NCI-H69 (cell line): ENCODE measurements at regions not wholly inside any gene's neighbourhood (a gene's known extent, or its start where the extent isn't known, plus 50 kb on each side); places are given as distances from the start of the nearest gene placed in this dataset.
"Not testable (repeated sequence)": the region's sequence is repeated elsewhere in the genome, so short reads cannot be mapped to it uniquely, and the experiment has no call there.

Experiments used
- DNase-seq: peaks from one replicate; lab custom pipeline; 2025; lab: John Stamatoyannopoulos, UW

DNA sequence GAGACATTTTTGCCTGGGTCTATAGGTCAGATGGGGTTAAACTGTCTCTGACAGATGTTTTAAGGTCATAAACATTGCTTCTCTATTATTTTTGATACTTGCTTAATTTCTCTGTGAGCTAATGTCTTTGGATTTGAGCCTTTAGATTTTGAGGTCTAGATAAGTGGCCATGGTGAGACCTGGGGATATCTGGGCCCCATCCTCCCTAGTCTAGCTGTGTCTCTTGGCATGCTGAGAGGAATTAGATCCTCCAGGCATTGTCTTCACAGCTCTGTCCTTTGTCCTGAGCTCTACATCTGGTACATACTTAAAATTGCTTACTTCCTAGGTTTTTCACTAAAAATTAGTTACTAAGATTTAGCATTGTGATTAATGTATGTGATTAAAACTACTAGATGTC is 265.0 kb upstream of the NPSR1 start:
- DNase-seq, result no peak

DNA sequence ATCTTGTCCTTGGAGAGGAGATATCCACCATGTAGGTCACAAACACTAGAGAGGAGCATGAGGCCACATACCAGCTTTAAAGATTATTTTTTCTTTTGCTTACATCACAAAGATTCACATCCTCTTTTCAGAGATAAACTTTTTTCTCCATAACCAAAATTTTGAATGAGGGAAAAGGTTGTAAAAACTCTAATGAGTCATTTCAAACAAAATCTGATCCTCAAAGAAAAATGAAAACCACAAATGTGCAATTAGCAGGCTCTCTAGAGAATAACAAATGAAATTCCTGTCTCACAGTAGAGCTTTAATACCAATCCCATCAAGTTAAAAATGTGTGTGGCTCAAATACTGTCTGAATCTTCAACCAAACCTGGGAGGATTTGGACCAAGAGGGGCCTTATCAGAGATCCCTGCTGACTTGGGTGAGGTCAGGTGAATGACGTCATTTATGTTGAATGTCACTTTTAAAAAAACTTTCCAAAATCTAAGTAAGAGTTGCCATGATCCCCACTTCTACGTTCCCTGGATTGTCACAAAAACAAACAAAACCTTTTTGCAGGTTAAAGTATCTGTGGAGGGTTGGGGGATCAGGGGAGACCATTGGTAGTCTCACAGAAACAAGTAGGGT is 261.5 kb upstream of the NPSR1 start:
- DNase-seq, result no peak

DNA sequence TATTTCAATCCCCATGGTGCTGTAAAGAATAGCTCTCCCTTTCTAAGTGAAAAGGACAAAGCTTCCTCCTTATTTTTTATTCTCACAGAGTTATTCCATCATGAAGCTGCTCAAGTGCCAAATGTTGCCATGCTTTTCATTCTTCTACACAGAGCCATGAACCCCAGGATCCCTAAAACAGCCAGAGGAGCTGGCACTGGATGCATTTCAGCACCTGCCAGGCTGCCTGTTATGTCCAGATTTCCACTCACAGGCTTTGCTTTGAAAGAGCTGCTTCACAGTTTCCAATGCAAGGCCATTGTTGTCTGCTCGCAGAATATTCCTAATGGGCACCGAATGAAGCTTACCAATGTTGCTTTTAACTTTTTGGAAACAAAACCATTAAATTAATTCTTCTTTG is 256.2 kb upstream of the NPSR1 start:
- no peak for DNase-seq

DNA sequence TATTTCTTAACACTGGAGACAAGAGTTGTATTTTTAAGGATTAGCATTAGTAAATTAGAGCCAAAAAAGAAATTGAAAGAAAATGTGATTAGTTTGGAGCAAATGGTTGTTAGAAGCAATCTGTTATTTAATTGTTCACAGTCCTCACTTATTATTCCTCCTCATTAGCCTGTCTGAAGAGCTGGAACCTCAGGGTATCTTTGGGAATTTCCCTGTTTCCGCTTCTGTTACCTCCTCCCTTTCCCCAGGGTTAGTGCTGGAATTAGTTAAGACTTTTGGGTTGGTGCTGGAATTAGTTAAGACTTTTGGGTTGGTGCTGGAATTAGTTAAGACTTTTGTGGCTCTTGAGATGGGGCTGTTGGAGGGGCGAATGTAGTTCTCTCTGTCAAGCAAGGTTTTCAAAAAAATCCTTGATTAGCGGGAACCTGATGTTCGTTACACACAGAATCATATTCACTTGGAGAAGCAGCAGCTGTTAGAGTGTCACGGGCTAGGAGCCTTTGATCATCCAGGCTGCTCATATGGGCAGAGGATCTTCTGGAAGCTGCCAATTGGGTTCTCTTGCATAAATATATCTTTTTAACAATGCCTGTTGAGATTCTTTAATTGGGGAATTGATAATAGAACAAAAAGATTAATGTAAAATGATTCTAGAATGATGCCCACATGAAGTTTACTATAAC is 251.0 kb upstream of the NPSR1 start:
- DNase-seq, result no peak

DNA sequence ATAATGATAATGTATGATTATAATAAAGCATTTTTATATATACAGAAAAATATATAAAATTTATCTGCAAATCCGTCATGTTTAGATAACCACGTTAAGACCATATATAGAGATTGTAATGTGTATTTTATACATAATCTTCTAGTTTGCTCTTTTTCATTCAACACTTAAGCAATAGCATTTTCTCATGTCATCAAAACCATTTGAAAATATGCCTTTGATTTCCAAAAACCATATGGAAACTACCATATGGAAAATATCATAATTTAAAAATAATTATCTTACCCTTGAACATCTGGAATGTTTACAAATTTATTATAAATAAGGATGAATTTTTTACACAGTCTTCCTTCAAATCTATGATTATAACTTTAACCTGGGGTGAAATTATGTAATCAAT is 250.4 kb upstream of the NPSR1 start:
- no peak for DNase-seq

DNA sequence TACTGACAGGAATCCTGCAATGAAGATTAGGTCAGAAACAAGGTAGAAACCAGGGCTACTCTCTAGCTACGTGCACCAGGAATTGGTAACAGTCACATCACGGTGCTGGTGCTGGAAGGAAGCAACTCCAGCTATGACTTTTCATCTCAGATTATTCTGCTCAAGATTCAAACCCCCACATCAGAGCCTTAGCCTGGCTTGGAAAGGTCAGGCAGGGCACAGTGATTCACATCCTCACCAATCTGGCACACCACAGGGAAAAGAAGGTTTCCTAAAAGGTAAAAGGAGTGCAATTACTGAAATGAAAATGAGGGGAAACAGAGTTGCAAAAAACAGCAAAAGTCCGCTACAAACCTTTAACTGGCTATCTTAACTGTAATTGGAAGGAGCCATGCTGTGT is 240.2 kb upstream of the NPSR1 start:
- DNase-seq, result no peak

DNA sequence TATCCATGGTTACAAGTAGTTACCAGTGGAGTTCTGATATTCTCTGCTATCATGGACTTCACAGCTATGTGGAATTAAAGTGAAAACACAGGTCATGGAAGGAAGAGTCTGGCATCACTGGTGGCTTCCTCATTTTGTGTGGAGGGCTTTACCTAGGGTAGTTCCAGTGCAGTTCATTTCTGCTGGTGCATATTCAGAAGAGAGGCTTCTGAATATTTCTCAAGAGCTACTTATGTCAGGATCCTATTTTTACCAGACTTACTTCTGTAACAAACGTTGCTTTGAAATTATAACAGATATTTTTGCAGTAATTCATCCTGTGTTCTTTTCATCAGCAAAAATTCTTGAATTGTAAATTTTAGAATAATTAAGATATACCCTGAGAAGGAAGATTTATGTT is 236.5 kb upstream of the NPSR1 start:
- no peak for DNase-seq

DNA sequence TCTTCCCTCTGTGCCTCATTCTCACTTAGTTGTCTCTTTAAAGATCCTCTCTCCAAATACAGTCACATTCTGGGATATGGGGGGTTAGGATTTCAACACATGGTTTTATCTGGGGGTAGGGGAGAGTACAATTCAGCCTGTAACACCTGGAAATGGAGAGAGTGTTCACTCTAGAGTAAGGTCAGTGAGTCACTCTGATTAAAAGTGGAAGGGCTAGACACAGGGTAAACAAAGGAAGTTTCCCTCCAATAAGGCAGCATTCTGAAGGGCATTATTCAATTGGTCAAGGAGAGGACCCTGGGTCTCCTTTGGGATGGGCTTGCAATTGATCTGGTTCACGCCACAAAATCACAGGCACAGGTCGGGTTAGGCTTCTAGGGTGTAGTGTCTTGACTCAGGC is 232.8 kb upstream of the NPSR1 start:
- no peak for DNase-seq

DNA sequence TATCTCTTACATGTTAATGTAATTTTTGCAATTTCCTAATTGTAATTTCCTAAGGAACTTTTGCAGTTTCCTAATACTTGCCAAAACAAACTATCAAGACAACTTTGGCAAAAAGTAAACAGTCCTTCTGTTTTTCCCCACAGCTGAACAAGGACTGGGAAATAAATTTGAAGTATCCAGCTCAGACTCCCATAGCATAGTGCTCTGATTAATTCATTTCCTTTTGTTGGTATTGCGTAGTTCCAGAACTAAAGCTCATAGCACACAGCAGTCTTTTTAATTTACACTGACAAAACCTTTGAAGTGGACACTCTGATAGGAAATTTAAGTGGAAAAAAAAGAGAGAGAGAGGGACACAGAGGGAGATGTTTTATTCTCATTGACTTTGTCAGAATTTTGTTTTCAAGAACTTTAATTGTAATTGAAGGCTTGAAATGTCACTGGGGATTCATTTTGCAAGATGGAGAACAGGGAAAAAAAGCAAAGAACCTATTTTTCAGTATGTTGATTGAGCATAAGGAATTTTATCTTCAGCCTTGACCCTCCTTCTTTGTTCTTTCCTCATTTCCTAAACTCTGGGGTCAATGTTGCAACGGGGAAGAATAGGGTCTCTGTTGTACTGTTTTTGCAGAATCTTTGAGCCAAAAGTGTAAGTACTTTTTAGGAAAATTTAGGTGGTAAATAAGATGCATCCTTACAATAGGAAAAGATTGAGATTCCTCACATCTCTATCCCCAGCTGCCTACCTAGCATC is 232.2 kb upstream of the NPSR1 start:
- DNase-seq, result no peak

DNA sequence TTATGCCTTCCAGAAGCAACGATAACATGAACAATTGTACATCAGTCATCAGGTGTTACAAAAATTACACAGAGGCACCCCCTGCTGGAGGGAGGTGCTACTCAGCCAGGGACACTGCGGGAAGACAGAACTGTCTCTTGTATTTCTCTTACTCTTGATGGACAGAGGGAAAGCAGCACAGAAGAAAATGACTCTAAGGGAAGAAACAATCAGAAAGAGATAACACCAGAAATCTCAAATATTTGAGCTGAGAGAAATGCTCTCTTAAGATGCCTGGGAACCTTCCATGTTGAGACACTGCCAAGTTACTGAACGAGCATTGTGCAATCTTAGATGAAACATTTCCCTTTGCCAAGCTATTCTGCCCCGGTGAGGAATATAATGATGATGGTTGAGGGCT is 227.6 kb upstream of the NPSR1 start:
- DNase-seq, result peak; percentile 11

DNA sequence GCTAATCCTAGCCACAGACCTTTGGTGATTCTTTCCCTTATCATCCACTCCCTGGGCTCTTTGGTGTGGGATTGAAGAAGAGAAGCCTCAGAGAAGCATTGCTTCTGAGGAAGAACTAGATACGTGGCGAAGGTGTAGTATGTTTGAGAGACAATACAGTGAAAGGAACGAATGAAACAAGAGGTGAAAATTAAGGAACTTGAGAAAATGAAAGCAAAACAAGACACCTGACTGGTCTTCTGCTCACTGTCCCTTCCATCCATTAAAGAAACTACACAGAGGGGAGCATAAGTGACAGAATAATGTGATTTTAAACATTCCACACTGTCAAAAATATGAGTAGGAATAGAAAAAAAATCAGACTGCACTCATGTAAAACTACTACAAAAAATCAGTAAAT is 219.6 kb upstream of the NPSR1 start:
- no peak for DNase-seq

DNA sequence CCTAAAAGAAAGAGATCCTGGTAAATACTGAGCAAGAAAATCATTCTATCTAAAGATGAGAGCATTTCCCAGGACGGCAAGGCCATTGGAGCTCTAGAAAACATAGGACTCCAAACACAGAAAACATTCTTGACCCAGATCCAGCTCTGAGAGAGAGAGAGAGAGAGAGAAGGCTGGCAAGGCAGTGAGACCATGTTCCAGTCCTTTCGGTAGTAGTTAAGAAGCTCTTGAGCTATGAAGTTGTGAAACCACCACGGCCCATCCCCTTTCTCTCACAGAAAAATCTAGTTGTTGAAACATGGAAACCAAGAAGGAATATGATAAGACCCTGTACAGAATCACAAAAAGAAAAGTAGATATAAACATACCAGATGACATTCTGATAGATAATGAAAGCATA is 212.4 kb upstream of the NPSR1 start:
- no peak for DNase-seq

DNA sequence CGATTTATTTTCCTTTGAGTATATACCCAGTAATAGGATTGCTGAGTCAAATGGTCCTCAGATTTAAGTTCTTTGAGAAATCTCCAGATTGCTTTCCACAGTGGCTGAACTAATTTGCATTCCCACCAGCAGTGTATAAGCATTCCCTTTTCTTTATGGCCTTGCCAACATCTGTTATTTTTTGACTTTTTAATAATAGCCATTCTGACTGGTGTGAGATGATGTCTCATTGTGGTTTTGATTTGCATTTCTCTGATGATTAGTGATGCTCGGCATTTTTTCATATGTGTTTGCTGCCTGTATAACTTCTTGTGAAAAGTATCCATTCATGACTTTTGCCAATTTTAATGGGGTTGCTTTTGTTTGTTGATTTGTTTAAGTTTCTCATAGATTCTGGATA is 209.5 kb upstream of the NPSR1 start:
- not testable (repeated sequence) for DNase-seq

DNA sequence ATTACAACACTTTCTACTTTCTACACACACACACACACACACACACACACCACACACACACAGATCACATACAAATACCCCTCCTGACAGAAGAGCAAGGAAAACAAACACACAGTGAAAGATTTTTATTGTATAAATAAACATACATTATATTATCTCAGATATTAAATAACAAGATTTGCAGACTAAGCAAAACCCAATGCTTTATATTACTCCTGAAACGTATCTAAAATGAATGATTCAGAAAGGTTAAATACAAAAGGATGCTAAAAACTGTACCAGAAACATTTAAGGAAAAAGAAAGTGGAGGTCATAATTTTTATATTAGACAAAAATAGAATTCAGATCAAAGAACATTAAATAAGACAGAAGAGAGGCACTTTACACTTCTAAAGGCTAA is 208.3 kb upstream of the NPSR1 start:
- no peak for DNase-seq

DNA sequence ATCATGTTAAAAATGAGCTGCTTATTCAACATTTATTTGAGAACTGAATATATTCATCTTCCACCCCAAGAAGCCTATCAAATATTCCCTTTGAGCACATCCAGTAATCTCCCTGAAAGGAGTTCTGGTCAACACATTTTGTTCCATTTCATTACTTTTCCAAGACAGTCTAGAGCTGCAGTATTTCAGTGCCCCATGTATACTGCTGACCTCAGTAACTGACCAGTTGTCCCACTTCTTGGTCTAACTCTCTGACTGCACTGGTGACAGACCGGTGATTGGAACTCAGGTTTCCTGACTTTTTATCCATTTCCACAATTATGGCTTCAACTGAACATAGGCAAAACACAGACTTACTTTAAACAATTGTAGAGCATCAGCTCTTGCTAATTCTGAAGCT is 206.8 kb upstream of the NPSR1 start:
- no peak for DNase-seq

DNA sequence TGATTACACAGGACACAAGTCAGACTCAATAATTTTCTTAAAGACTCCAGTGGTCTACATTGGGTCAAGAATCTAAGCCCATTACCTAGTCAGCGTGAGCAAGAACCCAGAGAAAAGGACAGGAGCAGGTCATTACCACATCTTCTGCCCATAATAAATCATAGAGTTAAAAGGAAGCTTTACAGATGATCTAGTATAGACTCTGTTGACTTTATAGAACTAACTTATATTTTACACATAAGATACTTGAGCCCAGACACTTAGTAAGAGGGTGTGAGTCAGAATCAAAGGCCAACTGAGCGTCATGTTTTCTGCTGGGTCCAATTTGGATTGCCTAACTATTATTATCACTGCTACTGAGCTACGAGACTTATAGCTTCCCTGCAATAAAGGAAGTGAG is 206.1 kb upstream of the NPSR1 start:
- no peak for DNase-seq

DNA sequence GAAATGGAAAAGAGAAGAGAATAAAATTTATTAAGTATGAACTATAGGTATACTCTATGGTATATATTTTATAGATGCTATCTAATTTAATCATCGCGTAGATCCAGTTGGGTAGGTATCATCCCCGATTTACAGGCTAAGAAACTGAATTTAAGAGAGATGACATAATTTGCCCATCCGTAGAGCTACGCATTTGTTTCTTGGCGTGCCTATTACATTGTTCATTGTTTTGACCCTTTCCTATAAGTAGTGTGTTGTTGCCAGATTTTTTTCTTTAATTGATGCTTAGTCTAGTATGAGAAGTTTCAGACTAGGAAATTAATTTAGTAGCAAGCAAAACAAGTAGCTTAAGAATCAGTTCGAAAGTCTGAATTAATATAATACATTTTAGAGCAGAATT is 205.7 kb upstream of the NPSR1 start:
- no peak for DNase-seq

DNA sequence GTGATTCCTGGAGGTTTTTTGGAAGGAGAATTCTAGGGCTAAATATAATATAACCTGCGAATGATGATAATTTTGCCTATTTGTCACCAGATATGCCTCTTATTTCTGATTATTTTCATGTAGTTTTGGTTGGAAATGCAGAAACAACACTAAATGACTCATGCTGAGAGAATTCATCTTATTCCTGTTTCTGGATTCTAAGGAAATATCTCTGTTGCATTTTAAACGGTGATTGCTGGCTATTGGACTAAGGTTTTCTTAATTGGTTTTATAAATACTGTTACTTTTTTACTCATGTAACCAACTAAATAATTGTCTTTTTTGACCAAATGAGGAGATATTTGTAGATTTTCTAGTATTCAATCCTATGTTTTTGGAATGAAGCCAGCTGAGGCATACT is 204.9 kb upstream of the NPSR1 start:
- no peak for DNase-seq

DNA sequence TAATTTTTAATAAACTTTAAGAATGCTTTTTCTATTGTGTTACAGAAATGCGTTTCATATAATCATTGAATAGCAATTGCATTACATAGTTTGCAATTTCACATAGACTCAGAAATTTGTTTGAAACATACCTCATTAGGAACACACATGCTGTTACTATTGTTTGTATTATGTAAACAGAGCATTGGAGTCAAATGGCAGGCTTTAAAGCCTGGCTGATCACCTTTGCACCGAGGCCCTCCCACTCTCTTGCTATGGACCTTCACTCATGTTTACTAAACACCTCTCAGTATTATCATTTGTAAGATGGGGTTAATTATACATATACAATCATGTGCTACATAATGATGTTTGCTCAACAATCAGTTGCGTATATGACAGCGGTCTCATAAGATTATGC is 203.6 kb upstream of the NPSR1 start:
- peak; percentile 81 for DNase-seq

DNA sequence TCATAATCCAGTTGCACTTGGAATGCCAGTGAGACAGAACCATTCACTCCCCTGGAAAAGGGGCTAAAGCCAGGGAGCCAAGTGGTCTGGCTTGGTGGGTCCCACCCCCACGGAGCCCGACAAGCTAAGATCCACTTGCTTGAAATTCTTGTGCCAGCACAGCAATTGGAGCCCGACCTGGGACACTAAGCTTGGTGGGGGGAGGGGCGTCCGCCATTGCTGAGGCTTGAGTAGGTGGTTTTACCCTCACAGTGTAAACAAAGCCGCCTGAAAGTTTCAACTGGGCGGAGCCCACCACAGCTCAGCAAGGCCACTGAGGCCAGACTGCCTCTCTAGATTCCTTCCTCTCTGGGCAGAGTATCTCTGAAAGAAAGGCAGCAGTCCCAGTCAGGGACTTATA is 200.7 kb upstream of the NPSR1 start:
- no peak for DNase-seq

DNA sequence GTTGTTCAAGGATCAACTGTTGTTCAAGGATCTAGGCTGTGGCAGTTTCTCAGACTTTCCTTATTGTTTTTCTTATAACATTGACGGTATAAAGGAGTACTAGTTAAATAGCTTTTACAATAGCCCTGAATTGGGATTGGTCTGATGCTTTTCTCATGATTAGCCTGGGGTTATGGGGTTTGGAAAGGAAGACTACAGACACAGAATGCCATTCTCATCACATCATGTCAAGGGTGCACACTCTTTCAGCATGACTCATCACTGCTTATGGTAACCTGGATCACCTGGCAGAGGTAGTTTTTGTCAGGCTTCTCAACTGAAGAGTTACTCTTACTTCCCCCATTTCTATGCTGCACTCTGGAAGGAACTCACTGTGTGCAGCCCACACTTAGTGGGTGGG is 194.2 kb upstream of the NPSR1 start:
- no peak for DNase-seq

DNA sequence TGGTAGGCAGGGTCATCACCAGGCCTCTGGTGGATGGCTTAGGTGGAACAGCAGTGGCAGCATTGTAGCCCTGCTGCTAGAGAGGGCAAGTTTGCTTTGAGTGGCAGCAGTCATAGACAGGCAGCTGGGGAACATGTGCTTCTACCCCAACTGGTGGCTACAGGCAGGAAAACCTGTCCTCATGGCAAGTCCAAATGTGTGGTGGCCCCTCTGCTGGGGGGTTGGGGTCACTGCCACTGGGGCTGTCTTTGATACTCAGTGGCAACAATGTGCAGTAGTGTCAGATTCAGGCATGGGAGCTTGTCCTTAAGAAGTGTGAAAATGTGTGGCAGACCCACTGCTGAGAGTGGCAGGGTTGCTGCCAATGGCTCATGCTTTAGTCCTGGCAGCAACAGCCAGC is 186.2 kb upstream of the NPSR1 start:
- no peak for DNase-seq

DNA sequence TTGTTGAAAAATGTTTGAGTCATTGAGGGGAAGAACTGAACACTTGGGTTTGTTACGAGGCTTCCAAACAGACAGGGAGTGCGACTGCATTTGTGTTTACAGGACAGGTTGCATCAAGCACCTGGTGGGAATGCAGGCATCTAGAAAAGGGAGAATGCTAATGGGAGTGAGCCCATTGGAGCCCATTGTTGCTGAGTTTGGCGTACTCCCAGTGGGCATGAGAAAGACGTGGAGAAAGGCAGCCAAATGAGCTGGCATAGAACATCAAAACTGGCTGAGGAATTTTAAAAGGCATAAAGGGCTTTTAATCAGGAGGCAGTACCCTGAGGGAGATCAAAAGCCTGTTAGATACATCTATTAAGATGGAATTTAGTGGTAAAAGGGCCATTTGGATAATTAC is 171.6 kb upstream of the NPSR1 start:
- DNase-seq, result peak; percentile 74
